Dendritic cell treated with granulocyte-macrophage colony-stimulating factor and Interleukin-4, amounts not matched to agents 40 ng/mL and 50 ng/mL, for 4 days (primary cell): ENCODE measurements at regions not wholly inside any gene's neighbourhood (a gene's known extent, or its start where the extent isn't known, plus 50 kb on each side); places are given as distances from the start of the nearest gene placed in this dataset.

Source experiments
- H3K27ac Mint-ChIP-seq: one replicate; pipeline ENCODE4 v1.8.0; 2022; ENCODE audit warnings: mild to moderate bottlenecking, mixed read lengths
- H3K27me3 Mint-ChIP-seq: one replicate; pipeline ENCODE4 v1.8.0; 2022; ENCODE audit warnings: mild to moderate bottlenecking, mixed read lengths
- H3K36me3 Mint-ChIP-seq: one replicate; pipeline ENCODE4 v1.8.0; 2022; ENCODE audit warnings: low read depth, mixed read lengths
- H3K4me1 Mint-ChIP-seq: one replicate; pipeline ENCODE4 v1.8.0; 2022; ENCODE audit warnings: low read depth, mixed read lengths
- H3K4me3 Mint-ChIP-seq: one replicate; pipeline ENCODE4 v1.8.0; 2022; ENCODE audit warnings: mild to moderate bottlenecking, moderate library complexity, mixed read lengths
- H3K9me3 Mint-ChIP-seq: one replicate; pipeline ENCODE4 v1.8.0; 2022; ENCODE audit warnings: mixed read lengths
- intact Hi-C: fragments of 100-400 bp; cut with micrococcal nuclease; formaldehyde crosslinking; loops from one replicate; pipeline ENCODE4 v1.15.0; 2022

GRCh38 chr6:132213732-132214131, 187.5 kb downstream of the MOXD1 start:
- no peaks in the 10 kb centered on the region for H3K4me1 Mint-ChIP-seq
- intact Hi-C loops: no loop called here
- H3K9me3 Mint-ChIP-seq: no peaks in the 10 kb centered on the region

GRCh38 chr6:132213191-132213590, 188.1 kb downstream of the MOXD1 start:
- Mint-ChIP-seq H3K27ac (no peak overlapping the region), H3K27me3 (no peaks in the 10 kb centered on the region), H3K36me3 (no peaks in the 10 kb centered on the region), H3K4me1 (no peaks in the 10 kb centered on the region), H3K9me3 (no peaks in the 10 kb centered on the region), H3K4me3 (no peak overlapping the region)
- intact Hi-C loops: no loop called here

More at GRCh38 chr6:132213732-132214131, 187.5 kb downstream of the MOXD1 start:
- no peaks in the 10 kb centered on the region for H3K36me3 Mint-ChIP-seq
- H3K27me3 Mint-ChIP-seq: no peaks in the 10 kb centered on the region
- no peak overlapping the region for H3K27ac Mint-ChIP-seq
- H3K4me3 Mint-ChIP-seq: no peak overlapping the region

GRCh38 chr6:132210886-132211563, 190.2 kb downstream of the MOXD1 start:
- H3K9me3 Mint-ChIP-seq: no peaks in the 10 kb centered on the region
- H3K27ac Mint-ChIP-seq: no peak overlapping the region
- intact Hi-C loops: no loop called here
- H3K4me1 Mint-ChIP-seq: no peaks in the 10 kb centered on the region
- H3K4me3 Mint-ChIP-seq: no peak overlapping the region
- no peaks in the 10 kb centered on the region for H3K27me3 Mint-ChIP-seq
- H3K36me3 Mint-ChIP-seq: no peaks in the 10 kb centered on the region

GRCh38 chr6:132209351-132209750, 191.9 kb downstream of the MOXD1 start:
- intact Hi-C loops: no loop called here
- Mint-ChIP-seq H3K4me1 (no peaks in the 10 kb centered on the region), H3K27me3 (no peaks in the 10 kb centered on the region), H3K27ac (no peak overlapping the region), H3K4me3 (no peak overlapping the region), H3K9me3 (no peaks in the 10 kb centered on the region), H3K36me3 (no peaks in the 10 kb centered on the region)

- Mint-ChIP-seq H3K36me3 (no peaks in the 10 kb centered on the region), H3K9me3 (no peaks in the 10 kb centered on the region), H3K27ac (no peak overlapping the region), H3K4me3 (no peak overlapping the region), H3K27me3 (peaks cover under 1% of the 10 kb centered on the region), H3K4me1 (no peaks in the 10 kb centered on the region)
- intact Hi-C loops: no loop called here
Measured at GRCh38 chr6:132207991-132208390, 193.3 kb downstream of the MOXD1 start.

GRCh38 chr6:132205946-132206345, 195.3 kb downstream of the MOXD1 start:
- Mint-ChIP-seq H3K4me3 (no peak overlapping the region), H3K9me3 (no peaks in the 10 kb centered on the region), H3K27ac (no peak overlapping the region), H3K36me3 (no peaks in the 10 kb centered on the region), H3K27me3 (peaks cover 1% of the 10 kb centered on the region), H3K4me1 (no peaks in the 10 kb centered on the region)
- intact Hi-C loops: no loop called here

- Mint-ChIP-seq H3K4me3 (no peak overlapping the region), H3K4me1 (no peaks in the 10 kb centered on the region), H3K27ac (no peak overlapping the region), H3K36me3 (no peaks in the 10 kb centered on the region), H3K27me3 (peaks cover 1% of the 10 kb centered on the region), H3K9me3 (no peaks in the 10 kb centered on the region)
- intact Hi-C loops: no loop called here
Measured at GRCh38 chr6:132204591-132204990, 196.7 kb downstream of the MOXD1 start.

GRCh38 chr6:132202574-132202973, 198.7 kb downstream of the MOXD1 start:
- no peaks in the 10 kb centered on the region for H3K4me1 Mint-ChIP-seq
- H3K4me3 Mint-ChIP-seq: no peak overlapping the region
- no peak overlapping the region for H3K27ac Mint-ChIP-seq
- no peaks in the 10 kb centered on the region for H3K9me3 Mint-ChIP-seq
- H3K27me3 Mint-ChIP-seq: peaks cover 1% of the 10 kb centered on the region
- intact Hi-C loops: no loop called here
- no peaks in the 10 kb centered on the region for H3K36me3 Mint-ChIP-seq

- Mint-ChIP-seq H3K27ac (no peak overlapping the region), H3K36me3 (no peaks in the 10 kb centered on the region), H3K27me3 (peaks cover 1% of the 10 kb centered on the region), H3K4me3 (no peak overlapping the region), H3K4me1 (no peaks in the 10 kb centered on the region), H3K9me3 (peaks cover 19% of the 10 kb centered on the region)
- intact Hi-C loops: no loop called here
Measured at GRCh38 chr6:132199343-132199742, 201.9 kb downstream of the MOXD1 start.

GRCh38 chr6:132198896-132199295, 202.4 kb downstream of the MOXD1 start:
- Mint-ChIP-seq H3K4me3 (no peak overlapping the region), H3K27ac (no peak overlapping the region), H3K27me3 (peaks cover 1% of the 10 kb centered on the region), H3K4me1 (no peaks in the 10 kb centered on the region), H3K9me3 (peaks cover 19% of the 10 kb centered on the region), H3K36me3 (no peaks in the 10 kb centered on the region)
- intact Hi-C loops: no loop called here

GRCh38 chr6:132198040-132198439, 203.2 kb downstream of the MOXD1 start:
- no peak overlapping the region for H3K27ac Mint-ChIP-seq
- no peak overlapping the region for H3K4me3 Mint-ChIP-seq
- H3K27me3 Mint-ChIP-seq: peaks cover 1% of the 10 kb centered on the region
- intact Hi-C loops: no loop called here
- no peaks in the 10 kb centered on the region for H3K4me1 Mint-ChIP-seq
- peaks cover 19% of the 10 kb centered on the region for H3K9me3 Mint-ChIP-seq
- H3K36me3 Mint-ChIP-seq: no peaks in the 10 kb centered on the region

- H3K27me3 Mint-ChIP-seq: no peaks in the 10 kb centered on the region
- intact Hi-C loops: no loop called here
- no peaks in the 10 kb centered on the region for H3K4me1 Mint-ChIP-seq
- peaks cover 19% of the 10 kb centered on the region for H3K9me3 Mint-ChIP-seq
- no peaks in the 10 kb centered on the region for H3K36me3 Mint-ChIP-seq
- H3K27ac Mint-ChIP-seq: no peak overlapping the region
- no peak overlapping the region for H3K4me3 Mint-ChIP-seq
Measured at GRCh38 chr6:132194529-132194928, 206.7 kb downstream of the MOXD1 start.

- H3K4me3 Mint-ChIP-seq: no peak overlapping the region
- H3K27me3 Mint-ChIP-seq: no peaks in the 10 kb centered on the region
- no peak overlapping the region for H3K27ac Mint-ChIP-seq
- no peaks in the 10 kb centered on the region for H3K36me3 Mint-ChIP-seq
- peaks cover 19% of the 10 kb centered on the region for H3K9me3 Mint-ChIP-seq
- peaks cover 5% of the 10 kb centered on the region for H3K4me1 Mint-ChIP-seq
- intact Hi-C loops: no loop called here
Measured at GRCh38 chr6:132192631-132193030, 208.6 kb downstream of the MOXD1 start.

- Mint-ChIP-seq H3K36me3 (no peaks in the 10 kb centered on the region), H3K4me1 (peaks cover 5% of the 10 kb centered on the region), H3K9me3 (peaks cover 13% of the 10 kb centered on the region), H3K27me3 (no peaks in the 10 kb centered on the region), H3K27ac (no peak overlapping the region), H3K4me3 (no peak overlapping the region)
- intact Hi-C loops: no loop called here
Measured at GRCh38 chr6:132190815-132191175, 210.5 kb downstream of the MOXD1 start.

- H3K36me3 Mint-ChIP-seq: no peaks in the 10 kb centered on the region
- H3K27me3 Mint-ChIP-seq: no peaks in the 10 kb centered on the region
Measured at GRCh38 chr6:132190097-132190814, 211.0 kb downstream of the MOXD1 start.

More at GRCh38 chr6:132190097-132190814, 211.0 kb downstream of the MOXD1 start:
- Mint-ChIP-seq H3K4me1 (peaks cover 5% of the 10 kb centered on the region), H3K9me3 (peaks cover 8% of the 10 kb centered on the region), H3K4me3 (no peak overlapping the region), H3K27ac (no peak overlapping the region)
- intact Hi-C loops: no loop called here
